A549 (cell line): ENCODE measurements at regions not wholly inside any gene's neighbourhood (a gene's known extent, or its start where the extent isn't known, plus 50 kb on each side); places are given as distances from the start of the nearest gene placed in this dataset.

Experiments used
- ATAC-seq, 2 experiments: fragments of 200-7000 bp in 1 of 2; fragments of >200 bp in 1 of 2; cut with Nextera tagmentation in 1 of 2; cut with Tn5 transposase in 1 of 2; 3 replicates each; pipeline versions ENCODE4 v1.8.0 to v1.9.1; 2018 to 2020; ENCODE audit warnings: mild to moderate bottlenecking in 1 of 2, moderate library complexity in 1 of 2
- CTCF ChIA-PET: fragments of 300-600 bp; sonication (Branson Sonifier 250); formaldehyde crosslinking; extraction: SDS; loops from one replicate; lab custom pipeline; 2021; ENCODE audit warnings: antibody characterized with exemption, inconsistent platforms; lab: Yijun Ruan, JAX
- POLR2A ChIA-PET: fragments of 350-600 bp; formaldehyde crosslinking; extraction: SDS; loops from one replicate; lab custom pipeline; 2021; ENCODE audit warnings: antibody characterized with exemption, inconsistent platforms; lab: Yijun Ruan, JAX
- DNase-seq, 2 experiments: peaks; one replicate each; pipeline versions ENCODE4 v3.0.0 to v3.0.0-alpha.2; 2011 to 2016; ENCODE audit warnings: low read depth in 1 of 2, low spot score in 1 of 2
- FAIRE-seq: peaks from 2 replicates; lab custom pipeline; 2011; peaks lifted over from hg19 to GRCh38; lab: Jason Lieb, UNC
- H3K27ac ChIP-seq, 2 experiments: fragments of >200 bp; sonication (Bioruptor Twin); formaldehyde crosslinking; 3 replicates each; pipeline ENCODE4 v1.5.1; 2016 to 2017
- H3K4me1 ChIP-seq: fragments of >200 bp; sonication (Bioruptor Twin); formaldehyde crosslinking; 3 replicates; pipeline ENCODE4 v1.6.1; 2016
- H3K4me2 ChIP-seq: fragments of >200 bp; sonication (Bioruptor Twin); formaldehyde crosslinking; 3 replicates; pipeline ENCODE4 v1.6.1; 2016
- H3K4me3 ChIP-seq: fragments of >200 bp; sonication (Bioruptor Twin); formaldehyde crosslinking; 3 replicates; pipeline ENCODE4 v1.5.1; 2016
- H3K9me3 ChIP-seq: fragments of >200 bp; sonication (Bioruptor Twin); formaldehyde crosslinking; 3 replicates; pipeline ENCODE4 v1.6.1; 2016
- BCL3 ChIP-seq: fragments of >200 bp; sonication (Bioruptor Twin); formaldehyde crosslinking; IDR thresholded peaks from 3 replicates; pipeline ENCODE4 v1.6.1; 2016
- BHLHE40 ChIP-seq: IDR thresholded peaks from 2 replicates; pipeline ENCODE4 v1.6.1; 2012; ENCODE audit warnings: low read depth, low read length, inconsistent platforms
- CHD4 ChIP-seq: fragments of 200-600 bp; sonication (generic); IDR thresholded peaks from 2 replicates; pipeline ENCODE4 v1.6.1; 2016; ENCODE audit warnings: antibody characterized with exemption, mild to moderate bottlenecking, borderline replicate concordance
- CTCF ChIP-seq: fragments of >200 bp; sonication (Bioruptor Twin); formaldehyde crosslinking; IDR thresholded peaks from 3 replicates; pipeline ENCODE4 v1.5.1; 2016
- EHMT2 ChIP-seq: fragments of 200-600 bp; sonication (generic); IDR thresholded peaks from 2 replicates; pipeline ENCODE4 v1.6.1; 2016; ENCODE audit warnings: antibody characterized with exemption, low read depth, mild to moderate bottlenecking, moderate library complexity
- FOSL2 ChIP-seq, 2 experiments: fragments of 450-650 bp in 1 of 2; fragments of >200 bp in 1 of 2; sonication (Bioruptor Twin) in 1 of 2; formaldehyde crosslinking; IDR thresholded peaks; 2 replicates each; pipeline versions ENCODE4 v1.5.0 to v1.6.1; 2016 to 2020; ENCODE audit warnings: mild to moderate bottlenecking in 1 of 2, moderate library complexity in 1 of 2
- HES2 ChIP-seq: fragments of >200 bp; sonication (Bioruptor Twin); formaldehyde crosslinking; IDR thresholded peaks from 2 replicates; pipeline ENCODE4 v1.6.1; 2016
- HEYL ChIP-seq: fragments of 250-450 bp; sonication (Bioruptor Pico); IDR thresholded peaks from 2 replicates; pipeline ENCODE4 v1.8.0; 2021; ENCODE audit warnings: mild to moderate bottlenecking, moderate library complexity
- HOXA7 ChIP-seq: fragments of 250-450 bp; sonication (Bioruptor Pico); IDR thresholded peaks from 2 replicates; pipeline ENCODE4 v1.5.0; 2020; ENCODE audit warnings: mild to moderate bottlenecking, moderate library complexity
- HOXB13 ChIP-seq: fragments of 250-450 bp; sonication (Bioruptor Pico); IDR thresholded peaks from 2 replicates; pipeline ENCODE4 v1.5.0; 2020; ENCODE audit warnings: low read depth, mild to moderate bottlenecking, moderate library complexity
- HOXB5 ChIP-seq: fragments of 250-450 bp; sonication (Bioruptor Pico); IDR thresholded peaks from 2 replicates; pipeline ENCODE4 v1.5.0; 2020; ENCODE audit warnings: mild to moderate bottlenecking, moderate library complexity
- JUN ChIP-seq, 2 experiments: fragments of >200 bp; sonication (Bioruptor Twin); formaldehyde crosslinking; IDR thresholded peaks; 2 replicates in 1 of 2; 3 replicates in 1 of 2; pipeline ENCODE4 v1.6.1; 2016 to 2017
- JUNB ChIP-seq: fragments of >200 bp; sonication (Bioruptor Twin); formaldehyde crosslinking; IDR thresholded peaks from 2 replicates; pipeline ENCODE4 v1.6.1; 2016
- KDM5A ChIP-seq: fragments of 200-600 bp; sonication (generic); IDR thresholded peaks from 2 replicates; pipeline ENCODE4 v1.6.1; 2016; ENCODE audit warnings: antibody characterized with exemption, mild to moderate bottlenecking
- MAX ChIP-seq: IDR thresholded peaks from 2 replicates; pipeline ENCODE4 v1.6.1; 2012
- PHF8 ChIP-seq: fragments of 200-600 bp; sonication (generic); IDR thresholded peaks from 2 replicates; pipeline ENCODE4 v1.6.1; 2016; ENCODE audit warnings: low read depth, mild to moderate bottlenecking, antibody characterized with exemption, moderate library complexity, borderline replicate concordance
- POLR2AphosphoS2 ChIP-seq: conservative IDR thresholded peaks from 2 replicates; pipeline ENCODE4 v1.6.1; 2012; ENCODE audit warnings: low read length, improper control_type of control experiment, inconsistent platforms
- RCOR1 ChIP-seq: fragments of 150-350 bp; IDR thresholded peaks from 2 replicates; pipeline ENCODE4 v1.6.1; 2014; ENCODE audit warnings: antibody characterized with exemption, low read length, low read depth
- RFX5 ChIP-seq: fragments of 450-650 bp; IDR thresholded peaks from 2 replicates; pipeline ENCODE4 v1.7.1; 2014; ENCODE audit warnings: antibody characterized with exemption, mild to moderate bottlenecking, moderate library complexity
- RNF2 ChIP-seq: fragments of 200-600 bp; sonication (generic); IDR thresholded peaks from 2 replicates; pipeline ENCODE4 v1.6.1; 2016; ENCODE audit warnings: low read depth, mild to moderate bottlenecking, antibody characterized with exemption, moderate library complexity, borderline replicate concordance
- SREBF2 ChIP-seq: fragments of 450-650 bp; IDR thresholded peaks from 2 replicates; pipeline ENCODE4 v1.6.1; 2014; ENCODE audit warnings: mild to moderate bottlenecking, moderate library complexity
- ZNF302 ChIP-seq: fragments of 250-450 bp; sonication (Bioruptor Pico); IDR thresholded peaks from 2 replicates; pipeline ENCODE4 v1.9.0; 2021; ENCODE audit warnings: inconsistent platforms, mild to moderate bottlenecking, moderate library complexity
- WGBS: methylation state at CpG from one replicate; pipeline ENCODE4 v1.1.6; 2017; ENCODE audit errors: missing lambda C conversion rate; 5-methylcytosine and 5-hydroxymethylcytosine counted together

GRCh38 chr5:89901983-89902382 is 507.6 kb downstream of the CETN3 start:
- FAIRE-seq (no peak), DNase-seq (no peak), ATAC-seq (no peak)
- no peak overlapping the region for H3K4me3 ChIP-seq
- no peaks in the 10 kb centered on the region for H3K4me1 ChIP-seq
- H3K9me3 ChIP-seq: no peaks in the 10 kb centered on the region
- CTCF ChIA-PET: interaction anchor here (0.8 kb wide), 1 partner anchor 25 kb away, joined by 3 read pairs; no protein-coding TSS in a partner anchor
- no peak overlapping the region for H3K27ac ChIP-seq
- no peak overlapping the region for H3K4me2 ChIP-seq
- POLR2A ChIA-PET: no interaction called here
- TF ChIP-seq FOSL2 (IDR thresholded peaks at IDR 0.05) (no peak), FOSL2 (CRISPR knock-in tag; IDR thresholded peaks at IDR 0.05) (no peak), JUN (IDR thresholded peaks at IDR 0.05) (no peak), KDM5A (no peak), RCOR1 (no peak), BHLHE40 (no peak), SREBF2 (no peak), HEYL (no peak), POLR2AphosphoS2 (no peak), RFX5 (no peak), BCL3 (no peak), ZNF302 (no peak), HOXA7 (no peak), MAX (no peak), JUNB (no peak), CTCF (no peak)
- WGBS: 4% methylated on average over 4 of the region's 4 CpGs

- ATAC-seq (no peak), DNase-seq (no peak), FAIRE-seq (no peak)
- CTCF ChIA-PET: interaction anchor here (0.8 kb wide), 1 partner anchor 24 kb away, joined by 3 read pairs; no protein-coding TSS in a partner anchor
- TF ChIP-seq POLR2AphosphoS2 (no peak), CHD4 (no peak), EHMT2 (no peak), KDM5A (no peak), HOXB13 (no peak), FOSL2 (IDR thresholded peaks at IDR 0.05) (no peak), FOSL2 (CRISPR knock-in tag; IDR thresholded peaks at IDR 0.05) (no peak), PHF8 (no peak), HEYL (no peak), ZNF302 (no peak), HES2 (no peak), JUNB (no peak)
- Histone ChIP-seq H3K4me2 (no peak overlapping the region), H3K27ac (no peak overlapping the region), H3K9me3 (no peaks in the 10 kb centered on the region), H3K4me3 (no peak overlapping the region), H3K4me1 (no peaks in the 10 kb centered on the region)
- POLR2A ChIA-PET: no interaction called here
- WGBS: 3% methylated on average over 1 of the region's 1 CpG
These were observed 508.2 kb downstream of the CETN3 start for GRCh38 chr5:89901346-89901745.

- Histone ChIP-seq H3K9me3 (no peaks in the 10 kb centered on the region), H3K27ac (no peak overlapping the region), H3K4me1 (no peaks in the 10 kb centered on the region), H3K4me2 (no peak overlapping the region), H3K4me3 (no peak overlapping the region)
- WGBS: 3% methylated on average over 1 of the region's 1 CpG
- ChIA-PET POLR2A (no interaction called here), CTCF (no interaction called here)
- no peak for DNase-seq
- TF ChIP-seq HOXB5 (no peak), RNF2 (no peak), RFX5 (no peak), HEYL (no peak)
- FAIRE-seq: no peak
- ATAC-seq: no peak
These were observed 509.2 kb downstream of the CETN3 start for GRCh38 chr5:89900346-89900745.
